T-helper 2 cell (primary cell): ENCODE measurements at regions not wholly inside any gene's neighbourhood (a gene's known extent, or its start where the extent isn't known, plus 50 kb on each side); places are given as distances from the start of the nearest gene placed in this dataset.
A peak's percentile ranks its signal among the peaks of the same experiment; 100 is the strongest.

Source experiments
- DNase-seq, 5 experiments: peaks; one replicate each; pipeline versions ENCODE4 v3.0.0 to v3.0.0-alpha.2; 2012 to 2022

DNA sequence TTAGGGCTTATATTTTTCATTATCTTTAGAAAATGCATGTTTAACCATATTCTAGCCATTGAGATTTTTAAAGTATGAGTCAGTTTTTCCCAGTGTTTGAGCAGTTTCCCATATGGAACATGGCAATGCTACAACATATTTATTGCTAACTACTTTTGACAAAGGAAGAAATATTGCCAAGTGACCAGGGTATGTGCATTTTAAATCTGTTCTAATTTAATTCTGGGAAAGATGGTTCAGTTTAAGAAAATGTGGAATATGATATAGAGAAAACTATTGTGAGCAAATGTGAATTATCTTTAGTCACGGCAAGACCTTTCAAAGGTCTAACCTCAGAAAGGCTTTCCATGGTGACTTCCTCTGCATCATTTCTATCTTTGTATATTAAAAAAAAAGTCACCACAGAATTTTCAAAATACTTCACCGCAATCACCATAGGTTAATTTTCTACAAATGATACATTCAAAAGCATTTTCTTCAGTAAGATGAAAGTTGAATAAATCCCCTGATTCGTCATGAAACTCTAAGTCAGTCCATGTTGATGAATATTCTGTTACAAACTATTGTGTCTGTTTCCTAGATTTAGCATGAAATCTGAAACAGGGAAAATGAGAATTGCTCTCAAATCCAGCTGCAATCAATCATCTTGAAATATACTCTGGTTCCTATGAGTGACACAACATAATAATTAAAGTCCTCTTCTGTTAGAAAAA lies 2349.0 kb upstream of the TENM3 start:
- DNase-seq: no peak

DNA sequence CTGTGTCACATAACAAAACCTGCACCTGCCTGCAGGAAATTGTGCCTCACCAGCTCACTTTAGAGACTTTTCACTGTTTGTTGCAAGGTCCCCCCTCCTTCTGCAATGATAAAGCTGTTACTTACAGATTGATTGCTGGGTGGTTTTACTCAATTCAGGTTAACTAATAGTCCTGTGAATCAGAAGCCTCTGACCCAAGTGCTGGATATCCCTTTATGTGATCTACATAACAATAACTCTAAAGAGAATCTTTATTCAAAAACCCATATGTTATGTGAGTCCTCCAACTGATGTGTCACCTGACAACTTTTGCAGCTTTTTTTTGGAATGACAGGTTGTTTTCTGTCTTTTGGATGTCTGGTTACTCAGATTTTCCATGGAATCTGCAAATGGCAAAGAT lies 2323.6 kb upstream of the TENM3 start:
- no peak for DNase-seq

DNA sequence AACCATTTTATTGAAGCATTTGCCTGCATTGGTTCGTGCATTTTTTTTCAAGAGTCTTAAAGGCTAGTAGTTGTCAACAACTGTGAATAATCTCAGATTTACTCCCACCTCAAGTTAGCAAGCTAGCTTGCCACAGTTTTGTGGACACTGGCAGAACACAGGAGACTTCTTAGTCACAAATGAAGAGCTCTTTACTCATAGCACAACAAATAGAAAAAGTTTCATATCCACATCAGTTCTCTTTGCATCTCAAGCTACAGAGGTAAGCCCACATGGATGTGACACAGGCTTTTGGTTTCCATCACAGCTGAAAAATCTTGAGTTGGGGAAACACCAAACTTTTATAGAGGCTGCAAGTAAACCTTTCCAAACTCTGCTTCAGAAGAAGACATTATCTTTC lies 2315.7 kb upstream of the TENM3 start:
- no peak for DNase-seq

DNA sequence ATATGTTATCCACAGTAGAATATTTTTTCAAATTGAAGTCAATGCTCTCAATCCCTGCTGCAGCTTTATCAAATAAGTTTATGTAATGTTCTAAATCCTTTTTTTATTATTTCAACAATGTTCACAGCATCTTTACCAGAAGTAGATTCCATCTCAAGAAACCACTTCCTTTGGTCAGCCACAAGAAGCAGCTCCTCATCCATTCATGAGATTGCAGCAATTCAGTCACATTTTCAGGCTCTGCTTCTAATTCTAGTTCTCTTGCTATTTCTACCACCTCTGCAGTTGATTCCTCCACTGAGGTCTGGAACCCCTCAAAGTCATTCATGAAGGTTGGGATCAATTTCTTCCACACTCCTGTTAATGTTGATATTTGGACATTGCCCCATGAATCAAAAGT lies 2301.3 kb upstream of the TENM3 start:
- peak in 1 of 5 experiments; percentile 23 for DNase-seq

DNA sequence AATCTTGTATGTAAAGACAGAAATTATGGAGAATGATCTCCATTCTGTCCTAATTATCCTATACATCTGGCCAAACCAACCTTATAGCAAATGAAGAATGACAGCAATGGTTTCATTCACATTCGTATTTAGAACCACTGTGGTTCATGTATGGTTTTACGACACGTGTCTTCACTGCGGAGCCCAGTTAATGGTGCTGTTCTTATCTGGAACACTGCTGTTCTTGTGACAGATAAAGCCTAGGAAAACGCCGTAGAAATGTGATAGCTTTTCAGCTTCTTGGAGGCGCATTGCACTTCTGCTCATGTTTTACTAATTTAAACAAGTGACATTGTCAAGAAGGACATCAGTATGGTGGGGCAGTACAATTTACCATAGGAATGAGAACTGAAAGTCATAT lies 2266.4 kb upstream of the TENM3 start:
- DNase-seq: no peak

DNA sequence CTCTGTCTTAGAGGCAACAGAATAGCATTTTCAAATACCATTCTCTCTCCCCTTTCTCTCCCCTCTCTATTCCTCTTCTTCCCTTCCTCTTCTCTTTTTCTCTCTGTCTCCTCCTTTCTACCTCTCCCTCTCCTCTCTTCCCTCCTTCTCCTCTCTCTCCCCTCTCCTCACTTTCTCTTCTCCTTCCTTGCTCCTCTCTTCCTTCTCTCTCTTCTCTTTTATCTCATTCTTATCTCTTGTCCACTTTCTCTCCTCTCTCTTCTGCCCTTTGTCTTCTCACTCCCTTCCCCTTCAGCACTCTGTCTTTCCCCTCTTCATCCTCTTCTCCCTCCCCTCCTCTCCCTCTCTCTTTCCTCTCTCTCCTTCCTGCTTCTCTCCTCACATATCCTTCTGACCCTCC lies 2265.8 kb upstream of the TENM3 start:
- no peak for DNase-seq

DNA sequence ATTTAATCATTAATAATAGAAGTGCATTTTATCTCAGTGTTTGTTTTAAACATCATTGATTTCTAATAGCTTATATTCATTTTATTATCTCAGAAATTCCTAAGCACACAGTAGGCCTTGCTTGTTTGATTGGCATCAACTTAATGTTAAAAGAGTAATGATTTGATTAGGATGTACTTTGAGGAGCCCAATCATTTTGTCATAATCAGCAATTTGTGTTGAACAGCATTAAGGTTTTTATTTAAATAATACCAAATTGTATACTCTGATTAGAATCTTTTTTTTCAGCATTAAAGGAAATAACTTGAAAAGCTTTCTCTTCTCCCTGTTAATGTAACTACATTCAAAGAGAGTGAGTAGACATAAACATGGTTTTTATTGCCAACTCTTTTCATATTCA lies 2262.0 kb upstream of the TENM3 start:
- DNase-seq: no peak

DNA sequence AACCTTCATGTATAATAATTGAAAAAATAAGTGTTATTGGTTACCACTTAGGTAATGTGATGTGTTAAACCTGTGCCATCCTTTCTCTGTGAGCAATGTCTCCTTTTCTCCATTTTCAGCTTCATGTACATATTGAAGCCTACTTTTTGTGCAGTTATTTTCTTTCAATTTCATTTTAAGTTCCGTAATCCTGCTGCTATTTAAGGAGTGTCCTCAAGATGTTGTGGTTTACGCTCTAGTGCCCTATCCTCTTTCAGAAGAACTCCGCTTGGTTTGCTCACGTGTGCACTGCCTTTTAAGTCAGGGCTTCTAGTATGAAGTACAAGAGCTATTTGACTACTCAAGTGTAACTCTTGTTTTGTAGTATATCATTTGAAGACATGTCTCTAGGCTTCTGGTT lies 2253.2 kb upstream of the TENM3 start:
- no peak for DNase-seq

DNA sequence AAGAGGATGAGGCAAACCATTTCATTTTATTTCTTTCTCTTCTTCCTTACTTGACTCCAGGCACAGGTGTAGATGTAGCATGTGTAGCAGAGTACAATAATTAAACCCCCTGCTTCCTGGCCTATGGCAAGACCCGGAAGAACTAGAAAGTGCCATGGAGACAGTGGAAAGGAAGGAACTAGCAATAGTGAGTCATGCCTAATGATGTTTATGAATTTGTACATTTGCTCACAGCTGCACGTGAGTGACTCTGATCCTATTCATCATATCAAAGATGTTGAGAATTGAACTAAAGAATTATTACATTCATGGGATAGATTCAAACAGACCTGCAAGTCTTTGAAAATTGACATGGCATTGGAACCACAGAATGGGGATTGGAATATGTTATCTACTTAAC lies 2233.9 kb upstream of the TENM3 start:
- no peak for DNase-seq

DNA sequence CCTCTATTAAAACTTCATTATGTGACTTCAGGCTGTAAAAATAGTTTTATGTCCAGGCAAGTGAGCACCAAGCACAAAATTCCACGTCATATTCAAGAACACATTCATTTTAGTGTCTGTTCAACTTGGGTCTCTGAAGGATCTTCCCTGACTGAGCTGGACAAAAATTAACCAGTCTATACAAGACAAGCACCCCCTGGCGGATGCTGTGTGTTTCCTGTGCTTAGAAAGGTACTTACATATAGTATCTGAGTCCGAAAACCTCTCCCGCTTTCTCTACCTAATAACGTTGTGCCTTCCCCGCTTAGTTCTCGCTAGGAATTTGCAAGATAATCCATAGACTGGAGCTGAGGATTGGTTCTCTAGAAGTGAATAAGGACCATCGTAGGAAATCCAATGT lies 2214.5 kb upstream of the TENM3 start:
- DNase-seq: peak in 1 of 5 experiments; percentile 8

DNA sequence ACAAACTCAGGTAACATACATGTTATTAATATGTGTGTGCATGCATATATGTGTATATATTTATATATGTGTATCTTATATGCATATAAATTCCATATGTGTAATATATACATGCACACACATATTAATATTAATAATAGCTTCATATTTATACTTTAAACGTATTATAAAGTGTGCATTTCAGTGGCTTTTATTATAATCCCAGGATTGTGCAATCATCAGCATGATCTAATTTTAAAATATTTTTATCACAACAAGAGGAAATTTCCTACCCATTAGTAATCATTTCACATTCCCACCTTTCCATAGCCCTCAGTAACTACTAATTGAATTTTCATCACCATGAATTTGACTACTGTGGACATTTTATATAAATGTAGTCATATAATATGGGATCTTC lies 2211.9 kb upstream of the TENM3 start:
- DNase-seq: no peak

DNA sequence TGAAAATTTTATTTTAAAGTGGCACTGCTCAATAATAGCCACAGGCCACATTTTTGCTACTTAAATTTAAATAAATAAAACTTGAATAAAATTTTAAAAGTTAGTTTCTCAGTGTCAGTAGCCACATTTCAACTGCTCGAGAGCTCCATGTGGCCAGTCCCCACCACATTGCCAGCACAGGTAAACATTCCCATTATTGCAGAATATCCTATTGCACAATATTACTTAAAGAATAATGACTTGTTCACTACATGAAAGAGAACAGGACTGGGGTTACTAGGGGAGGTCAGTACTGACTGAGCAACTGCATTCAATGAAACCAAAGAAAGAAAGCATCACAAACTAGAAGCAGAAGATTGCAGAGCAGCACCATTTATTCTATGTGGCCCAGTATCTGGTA lies 2201.6 kb upstream of the TENM3 start:
- DNase-seq: no peak

DNA sequence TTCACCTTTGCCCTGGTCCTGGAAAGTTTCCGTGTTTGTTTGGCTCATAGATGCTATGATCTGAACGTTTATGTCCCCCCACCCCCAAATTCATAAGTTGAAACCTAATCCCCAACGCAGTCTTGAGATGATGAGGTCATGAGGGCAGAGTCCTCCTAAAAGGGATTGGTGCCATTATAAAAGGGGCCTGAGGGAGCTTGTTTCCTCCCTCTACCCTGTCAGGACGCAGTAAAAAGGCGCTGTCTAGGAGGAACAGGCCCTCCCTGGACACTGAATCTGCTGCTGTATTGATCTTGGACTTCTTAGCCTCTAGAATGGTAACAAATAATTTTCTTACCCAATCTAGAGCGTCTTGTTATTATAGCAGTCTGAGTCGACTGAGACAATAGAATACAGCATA lies 2190.6 kb upstream of the TENM3 start:
- DNase-seq: no peak

DNA sequence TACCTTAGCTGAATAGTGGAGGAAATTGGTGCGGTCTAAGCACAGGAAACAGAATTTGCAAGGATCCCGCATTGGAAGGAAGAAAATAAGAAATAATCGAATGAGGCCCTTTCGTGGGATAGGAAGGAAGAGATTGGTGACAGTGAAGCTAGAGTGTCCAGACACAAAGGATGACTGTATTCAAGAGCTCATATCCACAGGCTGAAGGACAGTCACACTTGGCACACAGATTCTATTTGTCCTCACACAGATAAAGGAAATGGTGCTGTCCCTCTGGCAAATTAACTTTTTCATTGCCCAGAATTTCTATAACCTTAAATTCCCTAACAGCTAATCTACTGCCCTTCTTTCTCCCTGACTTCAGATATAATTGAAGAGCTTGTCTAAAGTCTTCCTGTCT lies 2188.9 kb upstream of the TENM3 start:
- DNase-seq: no peak

DNA sequence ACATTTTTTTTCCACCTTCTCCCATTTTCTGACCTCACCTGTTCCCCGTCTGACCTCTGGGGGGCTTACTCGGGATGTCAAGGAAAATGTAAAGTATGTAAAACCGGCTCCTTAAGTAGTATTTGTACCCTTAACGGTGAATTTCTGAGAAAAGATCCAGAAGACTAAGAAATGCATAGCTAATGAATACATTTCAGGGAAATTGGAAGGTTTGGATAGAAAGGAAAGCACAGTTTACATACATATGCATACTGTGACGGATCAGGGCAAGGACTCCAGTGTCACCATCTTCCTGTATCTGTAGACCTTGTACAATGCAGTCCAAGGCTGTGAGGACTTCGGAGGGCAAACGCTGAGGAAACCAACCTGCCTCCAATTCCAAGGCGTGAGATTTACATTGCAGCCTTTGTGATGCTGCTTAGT lies 2185.9 kb upstream of the TENM3 start:
- DNase-seq: no peak

DNA sequence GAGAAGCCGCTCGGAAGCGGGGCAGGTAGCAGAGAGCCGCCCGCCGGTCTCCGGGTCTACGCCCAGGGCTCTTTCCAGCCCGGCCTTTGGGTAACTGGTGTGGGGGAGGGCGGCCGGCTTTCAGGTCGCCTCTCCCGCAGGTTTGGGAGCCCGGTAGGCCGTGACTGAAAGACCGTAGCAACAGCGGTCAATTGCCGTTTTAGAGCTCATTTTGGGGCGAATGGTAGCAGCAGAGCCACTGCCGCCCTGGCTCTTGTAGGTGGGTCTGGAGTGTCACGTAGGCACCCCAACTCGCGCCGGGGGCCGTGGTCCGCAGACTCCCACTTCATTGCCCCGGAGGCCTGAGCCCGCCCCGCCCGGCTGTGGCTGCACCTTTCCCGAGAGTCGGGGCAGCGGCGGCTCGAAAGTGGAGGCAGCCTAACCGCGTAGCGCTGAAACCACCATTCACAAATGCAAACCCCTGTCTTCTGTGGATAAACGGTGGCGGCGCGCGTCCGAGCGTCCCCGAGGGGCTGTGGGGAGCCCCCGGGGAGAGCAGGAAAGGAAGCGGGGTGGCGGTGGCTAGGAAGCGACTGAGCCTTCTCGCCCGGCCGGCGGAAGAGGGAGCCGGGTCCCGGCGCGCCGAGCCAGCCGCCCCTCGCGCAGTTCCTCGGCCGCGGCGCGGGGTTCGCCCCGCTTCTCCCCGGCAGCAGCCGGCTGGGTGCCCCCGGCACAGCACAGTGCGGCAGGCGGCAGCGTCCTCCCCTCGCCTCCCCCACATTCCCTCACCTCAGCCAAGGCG lies 2185.1 kb upstream of the TENM3 start:
- peak in 1 of 5 experiments; percentile 3 for DNase-seq

DNA sequence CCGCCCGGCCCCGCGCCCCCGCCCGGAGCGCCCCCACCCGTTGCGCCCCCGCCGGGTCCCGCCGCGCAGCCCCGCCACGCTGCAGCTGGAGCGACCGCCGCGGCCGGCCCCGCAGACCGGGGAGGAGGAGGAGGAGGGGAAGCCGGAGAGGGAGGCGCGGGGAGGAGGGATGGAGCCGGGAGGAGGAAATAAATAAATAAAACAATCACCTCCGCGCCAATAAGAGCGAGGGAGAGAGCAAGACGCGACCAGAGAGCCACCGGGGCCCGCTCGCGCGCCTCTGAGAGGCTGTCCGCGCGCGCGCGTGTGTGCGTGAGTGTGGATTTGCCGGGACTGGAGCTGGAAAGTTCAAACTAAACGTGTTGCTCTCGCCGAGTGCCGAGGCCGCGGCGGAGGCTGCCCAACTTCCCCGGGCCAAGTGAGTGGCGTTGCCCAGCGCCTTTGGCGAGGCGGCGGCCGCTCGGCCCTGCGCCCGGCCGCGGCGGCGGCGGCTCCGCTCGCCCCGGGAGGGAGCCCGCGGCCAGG lies 2184.4 kb upstream of the TENM3 start:
- DNase-seq: peak in 1 of 5 experiments; percentile 7

DNA sequence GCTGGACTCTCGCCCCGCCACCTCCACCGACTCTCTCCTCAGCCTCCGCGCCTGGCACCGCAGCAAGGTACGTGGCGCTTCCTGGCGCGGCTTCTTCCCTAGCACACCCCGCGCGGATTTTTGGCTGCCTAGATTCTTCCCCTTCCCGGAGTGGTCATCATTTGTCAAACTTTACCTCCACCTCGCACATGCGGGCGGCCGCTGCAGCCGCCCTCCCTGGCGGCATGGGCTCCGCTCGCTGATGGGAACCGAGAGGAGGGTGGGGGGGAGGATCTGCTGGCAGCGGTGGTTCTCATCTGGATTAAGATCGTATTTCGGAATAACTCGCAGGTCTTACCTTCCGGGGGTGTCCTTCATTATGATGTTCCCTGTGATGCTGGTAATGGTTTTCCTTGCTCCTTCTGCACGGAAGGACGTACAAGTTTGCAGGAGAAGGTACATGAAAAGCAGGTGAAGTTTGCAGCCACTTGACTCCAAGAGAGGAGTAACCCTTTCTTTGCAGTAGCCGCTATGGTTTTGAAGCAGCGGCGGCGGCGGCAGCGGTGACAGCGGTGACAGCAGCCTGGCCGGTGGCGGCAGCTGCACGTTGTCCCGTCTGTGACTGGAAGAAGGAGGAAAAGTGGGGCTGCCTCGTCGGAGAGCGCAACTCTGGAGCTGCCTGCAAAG lies 2183.9 kb upstream of the TENM3 start:
- peak in 1 of 5 experiments; percentile 1 for DNase-seq

DNA sequence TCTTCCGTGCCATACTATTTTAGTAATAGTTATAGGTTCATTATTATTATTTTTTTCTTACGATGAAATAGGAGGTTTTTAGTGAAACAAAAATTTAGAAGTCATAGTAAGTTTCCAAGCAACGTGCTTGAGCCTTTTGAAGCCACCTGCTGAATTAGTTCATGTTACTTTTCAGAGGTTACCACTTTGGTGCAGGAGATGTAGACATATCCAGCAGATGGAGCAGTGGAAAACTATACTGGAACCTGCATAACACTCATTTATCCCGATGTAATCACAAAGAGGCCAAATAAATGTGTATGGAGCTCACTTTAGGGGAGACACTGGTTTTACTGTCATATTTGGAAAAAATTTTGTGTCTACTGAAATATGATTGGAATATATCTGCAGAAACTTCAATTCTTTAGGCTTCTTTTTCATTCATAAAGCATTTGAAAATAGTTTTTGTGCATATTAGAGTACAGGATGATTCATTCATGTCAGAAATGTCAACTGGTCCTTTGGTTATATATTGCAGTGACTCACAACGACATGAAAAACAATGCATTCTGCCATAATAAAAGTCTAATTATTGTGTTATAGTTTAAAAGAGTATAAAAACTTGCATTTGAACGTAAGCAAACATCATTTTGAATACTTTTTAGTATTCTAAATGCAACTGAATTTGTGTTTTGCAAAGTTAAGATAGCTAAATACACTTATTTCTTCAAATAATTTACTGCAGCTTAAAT lies 2182.9 kb upstream of the TENM3 start:
- no peak for DNase-seq

DNA sequence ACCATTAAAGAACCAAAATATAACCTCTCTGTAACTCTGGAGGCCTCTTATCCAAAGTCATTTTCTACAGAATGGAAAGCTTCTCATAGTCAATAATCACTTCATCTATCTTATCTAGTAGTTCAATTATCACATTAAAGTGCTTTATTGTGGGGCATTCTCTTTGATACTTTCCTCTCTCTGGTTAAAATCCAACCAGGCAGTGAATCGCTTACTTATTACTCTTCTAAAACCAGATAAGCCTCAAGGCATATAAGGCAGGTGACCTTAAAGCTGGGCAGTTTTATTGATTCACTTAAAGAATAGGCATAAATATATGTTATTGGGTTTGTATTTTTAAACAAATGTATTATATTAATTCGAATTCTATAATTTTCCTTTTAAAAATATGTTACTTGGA lies 2162.1 kb upstream of the TENM3 start:
- no peak for DNase-seq

DNA sequence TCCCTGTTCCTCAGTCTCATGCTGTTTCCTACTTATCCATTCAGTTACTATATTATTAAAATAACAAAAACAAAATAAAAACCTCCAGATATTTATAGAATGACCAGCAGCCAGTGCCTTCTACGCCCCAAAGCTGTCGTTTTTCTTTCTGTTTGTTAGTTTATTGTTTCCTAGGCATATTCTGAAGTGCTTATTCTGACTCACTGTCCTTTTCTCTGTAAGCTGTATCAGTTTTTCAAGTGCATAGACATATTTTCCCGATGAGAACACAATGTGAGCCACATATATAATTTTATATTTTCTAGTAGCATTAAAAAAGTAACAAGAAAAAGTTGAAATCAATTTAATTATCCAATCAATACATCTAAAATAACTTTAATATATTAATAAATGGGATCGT lies 2158.6 kb upstream of the TENM3 start:
- DNase-seq: no peak

DNA sequence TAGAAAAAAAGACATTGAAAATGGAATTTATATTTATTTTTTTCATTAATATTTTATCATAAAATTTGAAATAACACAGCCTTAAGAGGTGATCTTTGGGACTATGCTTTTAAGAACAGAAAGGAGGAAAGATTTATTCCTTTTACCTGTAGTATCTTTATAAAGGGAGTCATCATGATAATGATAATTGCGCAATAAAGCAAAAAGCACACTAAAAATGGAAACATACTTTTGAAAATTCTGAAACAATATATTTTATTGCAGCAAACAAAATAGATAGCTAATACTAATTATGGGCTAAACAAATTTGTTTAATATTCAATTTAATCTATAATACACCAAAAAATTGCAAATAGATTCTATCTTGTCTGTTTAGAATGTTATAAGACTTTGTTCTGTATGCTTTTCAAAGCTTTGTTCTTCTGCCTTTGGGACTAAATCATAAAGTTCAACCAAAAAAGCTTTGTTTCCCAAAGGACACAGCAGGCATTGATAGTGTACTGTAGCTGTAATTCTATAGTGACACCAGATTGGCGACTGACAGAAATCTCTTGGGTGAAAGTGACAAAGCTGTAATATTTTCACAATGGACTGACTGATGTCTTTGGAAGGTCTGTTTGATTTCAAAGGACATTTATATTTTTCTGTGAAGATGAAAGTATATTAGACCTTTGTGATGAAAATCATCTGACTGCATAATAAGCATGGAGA lies 2156.6 kb upstream of the TENM3 start:
- no peak for DNase-seq
